GM23338 (cell line): ENCODE measurements at regions not wholly inside any gene's neighbourhood (a gene's known extent, or its start where the extent isn't known, plus 50 kb on each side); places are given as distances from the start of the nearest gene placed in this dataset.

Experiments
- CREB1 ChIP-seq: fragments of 250-450 bp; sonication (Bioruptor Pico); IDR thresholded peaks from 2 replicates; pipeline ENCODE4 v1.5.0; 2020; ENCODE audit warnings: low read depth, mild to moderate bottlenecking, moderate library complexity
- CTCF ChIP-seq, 2 experiments: fragments of 200-600 bp in 1 of 2; sonication (generic) in 1 of 2; conservative IDR thresholded peaks; 2 replicates each; pipeline versions ENCODE4 v1.5.1 to v1.6.1; 2016 to 2017; ENCODE audit warnings: antibody characterized with exemption in 2 of 2, low read depth in 2 of 2, mild to moderate bottlenecking in 2 of 2, moderate library complexity in 1 of 2
- ETS1 ChIP-seq: IDR thresholded peaks from 2 replicates; pipeline ENCODE4 v1.6.1; 2016; ENCODE audit warnings: antibody characterized with exemption
- EZH2 ChIP-seq: fragments of 200-600 bp; sonication (generic); IDR thresholded peaks from one replicate; pipeline ENCODE4 v1.8.0; 2017; ENCODE audit warnings: antibody characterized with exemption, mild to moderate bottlenecking, low read depth; ENCODE audit not compliant: unreplicated experiment
- EZH2phosphoT487 ChIP-seq: fragments of 200-600 bp; sonication (generic); IDR thresholded peaks from one replicate; pipeline ENCODE4 v1.8.1; 2018; ENCODE audit warnings: antibody characterized with exemption; ENCODE audit not compliant: unreplicated experiment
- JUNB ChIP-seq: IDR thresholded peaks from one replicate; pipeline ENCODE4 v1.6.1; 2016; ENCODE audit warnings: antibody characterized with exemption; ENCODE audit not compliant: unreplicated experiment
- POLR2AphosphoS5 ChIP-seq: IDR thresholded peaks from 2 replicates; pipeline ENCODE4 v1.6.1; 2016; ENCODE audit warnings: antibody characterized with exemption, low read depth
- REST ChIP-seq: IDR thresholded peaks from one replicate; pipeline ENCODE4 v1.6.1; 2018; ENCODE audit warnings: antibody characterized with exemption; ENCODE audit not compliant: unreplicated experiment

GRCh38 chr2:240227538-240228428 is 87.3 kb upstream of the OTOS start:
- TF ChIP-seq CTCF (conservative IDR thresholded peaks at IDR 0.05; ENCODE audit: low read depth in 2 of 2) (no peak), EZH2phosphoT487 (no peak), CREB1 (CRISPR knock-in tag) (no peak), REST (no peak), POLR2AphosphoS5 (no peak), EZH2 (no peak), JUNB (no peak), ETS1 (no peak)
